Adipocyte (in vitro differentiated cells): ENCODE measurements at regions not wholly inside any gene's neighbourhood (a gene's known extent, or its start where the extent isn't known, plus 50 kb on each side); places are given as distances from the start of the nearest gene placed in this dataset.
"Not testable (repeated sequence)": the region's sequence is repeated elsewhere in the genome, so short reads cannot be mapped to it uniquely, and the experiment has no call there.

Experiments
- DNase-seq: peaks from one replicate; pipeline ENCODE4 v3.0.0-alpha.2; 2015; ENCODE audit warnings: low read depth
- H3K27me3 ChIP-seq: replicated peaks from 2 replicates; pipeline ENCODE4 v1.7.0; 2013; ENCODE audit warnings: mild to moderate bottlenecking, low read length, moderate library complexity; ENCODE audit not compliant: control insufficient read depth, insufficient read depth
- H3K36me3 ChIP-seq: 2 replicates; pipeline ENCODE4 v1.7.0; 2013; ENCODE audit warnings: low read length, mild to moderate bottlenecking, moderate library complexity; ENCODE audit not compliant: control insufficient read depth, insufficient read depth, severe bottlenecking
- H3K4me1 ChIP-seq: 2 replicates; pipeline ENCODE4 v1.7.0; 2013; ENCODE audit warnings: mild to moderate bottlenecking, low read length, moderate library complexity; ENCODE audit not compliant: control insufficient read depth, insufficient read depth
- H3K4me3 ChIP-seq: 2 replicates; pipeline ENCODE4 v1.7.0; 2013; ENCODE audit warnings: mild to moderate bottlenecking, low read length, moderate library complexity
- H3K9ac ChIP-seq: 2 replicates; pipeline ENCODE4 v1.7.0; 2013; ENCODE audit warnings: mild to moderate bottlenecking, low read length, moderate library complexity
- H3K9me3 ChIP-seq: 2 replicates; pipeline ENCODE4 v1.7.0; 2013; ENCODE audit warnings: mild to moderate bottlenecking, low read length, moderate library complexity; ENCODE audit not compliant: control insufficient read depth

DNA sequence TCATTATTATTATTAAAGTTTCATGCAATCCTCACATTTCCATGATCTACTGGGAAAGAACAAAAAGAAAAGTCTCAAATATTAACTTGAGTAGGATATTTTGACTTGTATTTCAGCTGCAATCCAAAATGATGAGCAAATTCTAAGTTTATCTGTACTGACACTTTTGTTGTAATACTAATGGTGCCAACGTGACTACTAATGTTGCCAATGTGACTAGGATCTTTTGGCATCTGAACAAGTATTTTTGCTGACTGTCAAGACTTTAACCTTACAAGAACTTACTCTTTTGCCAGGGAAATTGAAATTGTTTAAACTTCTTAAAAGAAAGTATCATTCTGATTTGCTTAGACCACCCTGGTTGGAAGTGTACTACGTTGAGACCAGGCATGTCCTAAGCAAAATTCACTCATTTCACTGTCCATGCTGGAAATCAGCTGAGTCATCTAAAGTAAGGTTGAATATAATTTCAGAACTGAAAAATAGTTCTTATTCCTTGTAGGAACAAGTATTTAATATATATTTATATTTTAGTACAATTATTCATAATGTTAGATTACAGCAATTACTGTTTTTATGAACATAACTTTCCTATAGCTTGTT is 78.5 kb upstream of the LYZL1 start:
- H3K9me3 ChIP-seq: peaks cover 34% of the 10 kb centered on the region
- no peak overlapping the region for H3K9ac ChIP-seq
- no peak overlapping the region for H3K4me3 ChIP-seq
- H3K36me3 ChIP-seq: no peaks in the 10 kb centered on the region
- H3K27me3 ChIP-seq: peaks cover 23% of the 10 kb centered on the region
- H3K4me1 ChIP-seq: no peaks in the 10 kb centered on the region
- no peak for DNase-seq

DNA sequence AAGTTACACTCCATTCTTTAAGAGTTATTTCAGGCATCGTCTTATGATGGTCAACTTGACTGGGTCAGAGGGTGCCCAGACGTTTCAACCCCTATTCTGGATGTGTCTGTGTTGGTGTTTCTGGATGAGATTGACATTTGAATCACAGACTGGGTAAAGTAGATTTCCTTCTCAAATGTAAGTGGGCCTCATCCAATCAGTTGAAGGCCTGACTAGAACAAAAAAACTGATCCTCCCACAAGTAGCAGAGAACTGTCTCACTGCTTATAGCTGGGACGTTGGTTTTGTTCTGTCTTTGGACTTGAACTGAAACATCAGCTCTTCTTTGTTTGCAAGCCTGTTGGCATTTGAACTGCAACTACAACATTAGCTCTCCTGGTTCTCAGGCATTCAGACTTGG is 76.3 kb upstream of the LYZL1 start:
- Histone ChIP-seq H3K9ac (no peak overlapping the region), H3K9me3 (peaks cover 30% of the 10 kb centered on the region), H3K27me3 (peaks cover 7% of the 10 kb centered on the region), H3K4me1 (no peaks in the 10 kb centered on the region), H3K36me3 (no peaks in the 10 kb centered on the region), H3K4me3 (no peak overlapping the region)
- DNase-seq: no peak

DNA sequence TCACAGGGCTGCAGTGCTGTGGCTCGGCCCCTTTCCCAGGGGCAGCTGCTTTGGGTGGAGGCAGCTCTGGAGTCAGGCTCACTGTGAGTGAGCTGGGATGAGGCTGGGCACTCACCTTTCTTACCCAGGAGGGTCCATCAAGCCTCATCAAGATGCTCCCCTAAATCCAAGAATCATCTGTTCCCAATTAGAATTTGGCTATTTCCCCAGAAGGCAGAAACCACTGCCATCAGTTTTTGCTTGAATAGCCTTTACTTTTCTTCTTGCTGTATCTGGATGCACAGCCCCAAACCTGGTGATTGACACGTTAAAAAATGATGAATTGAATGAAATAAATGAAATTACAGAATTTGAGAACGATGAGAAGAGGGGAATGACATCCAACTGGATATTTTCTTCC is 74.3 kb upstream of the LYZL1 start:
- DNase-seq: peak; percentile 25
- no peaks in the 10 kb centered on the region for H3K36me3 ChIP-seq
- no peaks in the 10 kb centered on the region for H3K4me1 ChIP-seq
- H3K9me3 ChIP-seq: peaks cover 14% of the 10 kb centered on the region
- H3K27me3 ChIP-seq: peaks cover 21% of the 10 kb centered on the region
- no peak overlapping the region for H3K9ac ChIP-seq
- no peak overlapping the region for H3K4me3 ChIP-seq

DNA sequence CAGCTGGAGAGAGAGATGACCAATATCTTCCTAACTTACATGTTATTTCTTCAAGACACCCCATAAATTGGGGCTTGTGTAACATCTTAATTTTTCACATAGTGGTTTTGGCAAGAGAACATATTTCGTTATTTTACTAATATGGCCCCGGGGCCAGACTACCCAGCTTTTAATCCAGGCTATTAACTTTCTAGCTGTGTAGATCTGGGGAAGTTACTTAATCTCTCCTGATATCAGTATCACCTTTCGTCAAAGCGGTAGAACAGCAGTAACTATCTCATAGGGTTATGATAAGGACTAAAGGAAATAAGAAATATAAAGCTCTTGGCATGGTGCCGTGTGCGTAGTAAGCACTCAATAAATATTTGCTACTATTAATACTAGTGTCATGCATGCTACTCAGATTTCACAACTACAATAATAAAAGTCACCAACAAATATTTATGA is 71.6 kb upstream of the LYZL1 start:
- no peak for DNase-seq
- Histone ChIP-seq H3K9ac (no peak overlapping the region), H3K9me3 (peaks cover 9% of the 10 kb centered on the region), H3K27me3 (peaks cover 40% of the 10 kb centered on the region), H3K36me3 (no peaks in the 10 kb centered on the region), H3K4me3 (no peak overlapping the region), H3K4me1 (no peaks in the 10 kb centered on the region)

DNA sequence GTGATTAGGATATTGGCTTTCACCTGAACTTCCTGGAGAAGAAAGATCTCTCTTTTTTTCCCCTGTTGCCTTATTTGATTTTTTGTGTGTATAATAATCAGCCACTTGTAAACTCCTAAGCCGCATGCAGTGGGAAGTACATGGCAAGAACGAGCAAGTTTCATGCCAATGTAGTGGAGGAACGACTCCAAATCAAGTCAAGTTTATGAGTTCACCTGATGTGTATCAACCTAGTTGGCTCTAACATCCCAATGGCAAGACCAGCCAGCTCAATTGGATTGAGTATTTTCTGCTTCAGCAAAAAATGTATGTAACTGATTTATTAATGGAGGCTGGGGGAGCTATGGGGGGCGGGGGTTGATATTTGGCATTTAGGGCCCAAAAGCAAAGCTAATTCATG is 65.5 kb upstream of the LYZL1 start:
- H3K36me3 ChIP-seq: no peaks in the 10 kb centered on the region
- H3K4me3 ChIP-seq: no peak overlapping the region
- no peaks in the 10 kb centered on the region for H3K4me1 ChIP-seq
- H3K27me3 ChIP-seq: peaks cover 74% of the 10 kb centered on the region
- DNase-seq: no peak
- H3K9me3 ChIP-seq: peaks cover 4% of the 10 kb centered on the region
- no peak overlapping the region for H3K9ac ChIP-seq

GRCh38 chr10:29224631-29225030 is 64.2 kb upstream of the LYZL1 start:
- Histone ChIP-seq H3K27me3 (peaks cover 73% of the 10 kb centered on the region), H3K4me1 (no peaks in the 10 kb centered on the region), H3K9ac (no peak overlapping the region), H3K4me3 (no peak overlapping the region), H3K9me3 (peaks cover 3% of the 10 kb centered on the region), H3K36me3 (no peaks in the 10 kb centered on the region)
- DNase-seq: no peak

- H3K4me3 ChIP-seq: no peak overlapping the region
These were observed 61.7 kb upstream of the LYZL1 start for GRCh38 chr10:29227201-29227600.

DNA sequence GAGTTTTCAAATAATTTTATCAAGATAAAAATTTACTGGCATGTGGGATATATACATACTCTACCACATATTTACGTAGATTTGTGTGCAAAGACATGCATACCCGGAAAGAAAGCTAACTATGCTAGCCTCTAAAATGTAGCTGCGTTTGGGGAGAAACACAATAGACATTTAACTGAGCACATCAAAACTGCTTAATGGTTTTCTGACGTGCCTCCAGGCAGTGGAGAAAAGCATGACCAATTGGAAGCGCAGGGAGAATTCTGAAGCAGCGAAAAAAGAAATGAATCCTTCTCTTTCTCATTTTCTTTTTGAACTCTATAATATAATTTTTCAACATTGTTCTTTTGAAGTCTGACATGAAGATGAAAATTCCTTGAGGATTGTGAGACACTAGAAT is 60.3 kb upstream of the LYZL1 start:
- Histone ChIP-seq H3K4me3 (no peak overlapping the region), H3K27me3 (peaks cover 64% of the 10 kb centered on the region), H3K4me1 (no peaks in the 10 kb centered on the region), H3K36me3 (no peaks in the 10 kb centered on the region), H3K9ac (no peak overlapping the region), H3K9me3 (no peaks in the 10 kb centered on the region)
- DNase-seq: peak; percentile 19

More at GRCh38 chr10:29227201-29227600, 61.7 kb upstream of the LYZL1 start:
- no peaks in the 10 kb centered on the region for H3K4me1 ChIP-seq
- no peak for DNase-seq
- peaks cover 77% of the 10 kb centered on the region for H3K27me3 ChIP-seq
- H3K9ac ChIP-seq: no peak overlapping the region
- H3K9me3 ChIP-seq: no peaks in the 10 kb centered on the region
- no peaks in the 10 kb centered on the region for H3K36me3 ChIP-seq

GRCh38 chr10:29229258-29229705 is 59.6 kb upstream of the LYZL1 start:
- H3K36me3 ChIP-seq: no peaks in the 10 kb centered on the region
- no peak for DNase-seq
- peaks cover 57% of the 10 kb centered on the region for H3K27me3 ChIP-seq
- H3K9me3 ChIP-seq: no peaks in the 10 kb centered on the region
- H3K9ac ChIP-seq: no peak overlapping the region
- H3K4me1 ChIP-seq: no peaks in the 10 kb centered on the region
- no peak overlapping the region for H3K4me3 ChIP-seq

DNA sequence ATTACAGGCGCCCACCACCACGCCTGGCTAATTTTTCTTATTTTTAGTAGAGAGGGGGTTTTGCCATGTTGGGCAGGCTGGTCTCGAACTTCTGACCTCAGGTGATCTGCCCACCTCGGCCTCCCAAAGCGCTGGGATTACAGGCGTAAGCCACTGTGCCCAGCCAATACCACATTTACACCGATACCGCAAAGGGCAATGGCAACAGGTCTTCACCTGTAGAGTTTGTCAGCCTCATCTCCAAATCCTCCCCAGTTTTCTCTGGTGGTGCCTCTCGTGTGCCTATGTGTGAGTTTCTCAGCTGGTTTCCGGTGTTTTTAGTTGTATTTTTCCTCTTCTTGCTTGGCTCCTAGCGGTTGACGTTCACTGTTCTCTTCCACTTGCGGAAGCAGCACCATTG is 52.0 kb upstream of the LYZL1 start:
- H3K4me3 ChIP-seq, H3K9ac ChIP-seq, H3K4me1 ChIP-seq, H3K36me3 ChIP-seq, H3K9me3 ChIP-seq, DNase-seq: not testable (repeated sequence)
- H3K27me3 ChIP-seq: peaks cover 11% of the 10 kb centered on the region

DNA sequence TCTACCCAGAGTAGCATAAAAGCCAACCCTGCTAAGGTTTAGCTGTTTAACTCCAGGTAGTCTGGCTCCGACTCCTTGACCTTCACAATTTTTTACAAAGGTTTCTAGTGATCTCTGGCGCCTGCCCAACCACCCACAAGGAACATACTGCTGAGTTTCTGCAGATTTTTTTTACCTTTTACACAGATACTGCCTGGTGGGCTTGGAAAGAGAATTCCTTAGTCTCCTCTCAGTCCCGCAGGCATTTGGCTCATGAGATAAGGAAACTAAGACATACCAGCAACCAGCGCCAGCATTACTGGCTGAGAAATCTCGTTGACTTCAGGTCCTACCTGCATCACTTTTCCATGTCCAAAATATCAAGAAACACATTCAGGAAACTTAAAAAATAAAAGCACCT is 51.1 kb upstream of the LYZL1 start:
- Histone ChIP-seq H3K9me3 (no peaks in the 10 kb centered on the region), H3K36me3 (no peaks in the 10 kb centered on the region), H3K4me1 (no peaks in the 10 kb centered on the region), H3K27me3 (peaks cover 11% of the 10 kb centered on the region), H3K9ac (no peak overlapping the region), H3K4me3 (no peak overlapping the region)
- DNase-seq: no peak

DNA sequence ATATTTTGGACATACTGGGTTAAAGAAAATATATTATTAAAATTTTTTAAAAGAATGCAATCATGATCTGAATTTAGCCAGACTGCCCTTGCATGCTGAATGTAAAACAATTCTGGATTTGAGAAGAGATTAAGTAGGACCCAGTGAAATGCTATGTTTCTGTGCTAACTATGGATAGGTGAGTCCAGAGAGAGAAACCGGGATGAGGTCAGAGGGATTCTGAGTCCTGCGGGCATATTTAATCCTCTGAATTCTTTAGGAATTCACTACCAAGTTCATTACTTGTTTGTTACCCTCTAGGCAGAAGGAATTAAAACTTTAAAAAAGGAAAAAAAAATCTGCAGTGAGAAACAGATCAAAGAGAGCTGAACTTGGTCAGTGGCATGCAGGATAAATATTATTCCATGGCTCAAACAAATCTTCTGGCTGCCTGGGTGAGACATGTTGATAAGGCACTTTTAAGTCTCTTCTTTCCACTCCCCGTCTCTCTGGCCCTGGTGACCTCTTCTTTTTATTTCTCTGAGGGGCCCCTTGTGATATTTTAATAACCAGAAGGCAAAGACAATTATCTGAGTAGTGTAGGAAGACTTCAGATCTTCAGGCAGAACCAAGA is 50.2 kb upstream of the LYZL1 start:
- H3K36me3 ChIP-seq: no peaks in the 10 kb centered on the region
- H3K4me1 ChIP-seq: no peaks in the 10 kb centered on the region
- DNase-seq: no peak
- H3K4me3 ChIP-seq: no peak overlapping the region
- no peaks in the 10 kb centered on the region for H3K9me3 ChIP-seq
- no peak overlapping the region for H3K9ac ChIP-seq
- peaks cover 12% of the 10 kb centered on the region for H3K27me3 ChIP-seq
